GM18870 (cell line): ENCODE measurements at regions not wholly inside any gene's neighbourhood (a gene's known extent, or its start where the extent isn't known, plus 50 kb on each side); places are given as distances from the start of the nearest gene placed in this dataset.
"Not testable (repeated sequence)": the region's sequence is repeated elsewhere in the genome, so short reads cannot be mapped to it uniquely, and the experiment has no call there.

Experiments used
- ATAC-seq: cut with Tn5 transposase; IDR thresholded peaks from one replicate; pipeline ENCODE4 v1.9.1; 2021; ENCODE audit warnings: moderate library complexity; ENCODE audit not compliant: unreplicated experiment

GRCh38 chr4:82097504-82097903 lies 276.3 kb downstream of the HNRNPD start:
- ATAC-seq = no peak

GRCh38 chr4:82090717-82091116 lies 283.1 kb downstream of the HNRNPD start:
- no peak for ATAC-seq

GRCh38 chr4:82084747-82085146 lies 289.0 kb downstream of the HNRNPD start:
- no peak for ATAC-seq

DNA sequence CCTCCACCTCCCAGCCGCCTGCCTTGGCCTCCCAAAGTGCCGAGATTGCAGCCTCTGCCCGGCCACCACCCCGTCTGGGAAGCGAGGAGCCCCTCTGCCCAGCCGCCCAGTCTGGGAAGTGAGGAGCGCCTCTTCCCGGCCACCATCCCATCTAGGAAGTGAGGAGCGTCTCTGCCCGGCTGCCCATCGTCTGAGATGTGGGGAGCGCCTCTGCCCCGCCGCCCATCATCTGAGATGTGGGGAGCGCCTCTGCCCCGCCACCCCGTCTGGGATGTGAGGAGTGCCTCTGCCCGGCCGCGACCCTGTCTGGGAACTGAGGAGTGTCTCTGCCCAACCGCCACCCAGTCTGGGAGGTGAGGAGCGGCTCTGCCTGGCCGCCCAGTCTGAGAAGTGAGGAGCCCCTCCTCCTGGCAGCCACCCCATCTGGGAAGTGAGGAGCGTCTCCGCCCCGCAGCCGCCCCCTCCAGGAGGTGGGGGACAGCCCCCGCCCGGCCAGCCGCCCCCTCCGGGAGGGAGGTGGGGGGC lies 296.3 kb downstream of the HNRNPD start:
- not testable (repeated sequence) for ATAC-seq

- ATAC-seq = no peak
These were observed 297.0 kb downstream of the HNRNPD start for GRCh38 chr4:82076809-82077208.

GRCh38 chr4:82076359-82076758 lies 297.4 kb downstream of the HNRNPD start:
- no peak for ATAC-seq

DNA sequence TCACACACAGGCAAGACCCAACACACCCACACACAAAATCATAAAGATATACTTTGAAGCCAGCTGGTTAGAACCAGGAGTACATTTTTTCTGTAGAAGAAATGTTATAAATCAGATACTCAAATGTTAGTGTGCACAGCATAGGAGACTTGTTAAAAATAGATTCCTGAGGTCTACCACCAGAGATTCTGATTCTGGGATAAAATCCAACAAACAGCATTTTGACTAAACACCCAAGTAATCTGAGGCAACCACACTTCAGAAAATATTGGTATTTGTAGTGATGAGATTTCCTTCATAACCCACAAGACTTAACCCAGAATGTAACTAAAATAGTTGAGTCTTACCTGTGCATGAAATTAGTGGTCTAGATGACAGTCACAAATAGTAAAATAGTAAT lies 301.8 kb downstream of the HNRNPD start:
- no peak for ATAC-seq

DNA sequence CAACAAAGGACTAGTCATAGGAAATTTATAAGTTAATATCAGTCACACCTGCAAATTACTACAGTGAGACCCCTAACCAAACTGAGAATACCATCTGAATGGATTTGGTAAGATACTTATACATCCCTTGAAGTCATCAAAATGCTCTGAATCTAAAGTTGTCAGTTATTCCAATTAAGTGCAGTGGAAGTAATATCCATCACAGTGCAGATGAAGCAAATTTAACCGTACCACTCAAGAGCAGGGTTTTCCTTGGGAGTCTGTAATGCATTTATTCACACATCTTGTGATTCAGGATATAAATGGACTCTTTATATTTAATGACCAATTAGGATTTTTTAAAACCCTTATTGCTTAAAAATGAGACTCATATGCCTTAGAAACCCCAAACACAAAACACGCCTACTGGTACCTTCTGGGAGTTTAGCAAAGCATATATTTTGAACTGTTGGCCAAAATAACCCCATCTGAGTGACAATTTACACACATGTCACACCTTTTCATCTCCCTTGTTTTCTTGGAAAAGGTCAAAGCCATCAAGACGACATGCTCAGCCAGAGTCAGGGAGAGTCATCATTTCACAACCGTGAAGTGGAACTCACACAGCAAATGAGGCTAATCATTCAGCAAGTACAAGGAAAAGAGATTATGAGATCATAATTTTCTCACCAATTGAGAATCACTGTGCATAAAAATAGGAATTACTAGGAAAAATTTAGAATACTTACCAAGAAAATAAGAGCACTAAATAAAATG lies 303.7 kb downstream of the HNRNPD start:
- ATAC-seq = no peak

GRCh38 chr4:82063017-82063416 lies 310.8 kb downstream of the HNRNPD start:
- ATAC-seq = no peak

DNA sequence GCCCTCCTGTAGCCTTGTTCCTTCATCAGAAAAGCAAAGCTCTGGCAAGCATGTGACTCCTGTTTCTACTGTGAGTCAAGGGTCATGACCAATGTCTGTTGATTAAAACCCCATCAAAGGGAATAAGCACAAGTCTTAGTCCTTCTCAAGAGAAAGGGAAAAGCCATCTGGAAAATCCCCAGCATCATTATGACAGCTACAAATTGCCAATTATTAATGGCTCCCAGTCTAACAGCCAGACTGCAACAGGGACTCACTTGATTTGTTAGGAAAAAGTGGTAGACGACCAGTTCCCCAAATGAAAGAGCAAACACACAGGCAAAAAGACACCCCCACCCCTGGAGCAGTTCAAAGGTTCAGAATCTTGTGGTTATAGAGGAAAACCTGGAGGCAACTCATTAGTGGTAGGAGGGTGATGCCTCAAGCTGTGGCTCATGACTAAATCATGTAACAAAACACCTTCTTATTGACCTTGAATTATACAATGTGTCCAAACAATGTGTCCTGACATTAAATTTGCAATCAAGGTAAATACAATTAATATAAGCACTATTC lies 315.7 kb downstream of the HNRNPD start:
- ATAC-seq = no peak

DNA sequence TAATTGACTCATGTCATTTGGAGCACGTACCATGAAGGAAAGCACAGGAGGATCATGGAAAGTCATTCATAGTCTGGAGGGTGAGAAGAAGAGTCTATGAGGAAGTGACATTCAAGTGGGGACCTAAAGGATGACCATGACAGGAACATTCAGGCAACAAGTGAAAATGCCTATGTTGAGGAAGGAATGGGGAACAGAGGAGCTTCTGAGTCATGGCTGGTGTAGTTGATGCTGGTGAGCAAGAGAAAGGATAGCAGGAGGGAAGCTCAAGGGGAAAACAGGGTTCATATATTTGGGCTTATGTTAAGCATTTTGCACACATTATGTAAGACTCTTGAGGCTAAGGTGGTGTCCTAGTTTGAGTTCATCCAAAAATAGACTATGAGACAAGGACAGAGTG lies 318.6 kb downstream of the HNRNPD start:
- ATAC-seq = no peak

DNA sequence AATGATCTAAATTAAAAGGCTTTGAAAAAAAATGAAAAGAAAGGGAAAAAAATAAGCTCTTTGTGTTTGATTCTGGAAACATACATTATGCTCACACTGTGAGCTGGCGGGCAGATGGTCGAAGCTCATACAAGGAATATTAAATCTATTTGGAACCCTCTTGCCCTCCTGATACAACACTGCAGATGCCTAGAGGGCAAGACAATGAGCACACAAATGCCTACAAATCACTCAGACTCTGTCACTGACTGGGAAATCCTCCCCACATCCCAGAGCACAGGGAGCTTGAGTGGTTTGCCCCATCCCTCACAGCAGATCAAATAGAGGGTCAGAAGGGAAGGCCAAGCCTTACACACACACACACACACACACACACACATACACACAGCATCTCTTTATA lies 320.4 kb downstream of the HNRNPD start:
- no peak for ATAC-seq

GRCh38 chr4:82050796-82051195 lies 323.0 kb downstream of the HNRNPD start:
- ATAC-seq = no peak

DNA sequence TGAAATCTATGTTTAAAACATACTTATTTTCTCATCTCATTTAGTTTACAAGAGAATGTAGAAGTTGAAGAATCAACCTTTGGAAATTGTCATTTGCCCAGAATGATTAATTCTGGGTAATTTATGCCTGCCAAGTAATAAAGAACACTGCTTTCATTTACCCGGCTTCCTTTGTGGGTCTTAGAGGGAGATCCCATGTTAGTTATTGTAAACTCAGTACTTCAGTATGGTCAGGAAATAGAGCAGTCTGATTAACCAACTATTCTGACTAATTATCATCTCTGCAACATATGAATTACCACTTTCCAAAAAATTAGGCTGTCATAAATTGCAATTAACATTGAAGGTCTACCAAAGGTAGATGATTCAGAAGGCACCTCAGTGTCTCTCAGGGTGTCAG lies 324.5 kb downstream of the HNRNPD start:
- no peak for ATAC-seq

GRCh38 chr4:82047731-82048130 lies 326.1 kb downstream of the HNRNPD start:
- no peak for ATAC-seq

DNA sequence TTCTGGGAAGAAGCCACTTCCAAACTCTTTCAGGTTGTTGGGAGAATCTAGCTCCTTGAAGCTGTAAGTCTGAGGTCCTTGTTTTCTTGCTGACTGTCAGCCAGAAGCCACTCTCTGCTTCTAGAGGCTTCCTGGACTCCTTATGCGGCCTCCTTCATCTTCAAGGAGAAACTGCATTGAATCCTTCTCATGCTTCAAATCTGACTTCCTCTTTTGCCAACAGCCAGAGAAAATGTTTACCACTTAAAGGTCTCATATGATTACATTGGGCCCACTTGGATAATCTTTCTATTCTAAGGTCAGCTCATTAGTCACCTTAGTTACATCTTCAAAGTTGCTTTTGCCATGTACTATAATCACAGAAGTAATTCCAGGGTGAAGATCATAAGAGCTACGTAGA lies 327.0 kb downstream of the HNRNPD start:
- no peak for ATAC-seq

- ATAC-seq = no peak
These were observed 328.5 kb downstream of the HNRNPD start for GRCh38 chr4:82045267-82045666.

GRCh38 chr4:82044141-82044993 lies 329.4 kb downstream of the HNRNPD start:
- ATAC-seq = no peak

DNA sequence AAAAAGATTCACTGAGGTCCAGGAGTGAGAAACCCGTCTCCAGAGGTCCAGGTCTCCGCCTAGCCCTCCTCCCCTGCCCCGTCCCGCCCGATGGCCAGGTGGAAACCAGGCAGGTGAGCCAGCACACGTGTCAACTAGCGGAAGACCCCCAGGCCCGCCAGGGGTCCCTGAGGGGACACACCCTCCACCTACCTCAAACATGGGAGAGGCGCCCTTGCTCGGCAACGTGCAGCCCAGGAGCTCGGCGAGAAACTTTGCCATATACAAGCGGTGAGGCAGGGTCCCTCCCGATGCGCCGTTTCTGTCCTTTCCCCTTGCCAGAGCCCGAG lies 330.0 kb downstream of the HNRNPD start:
- no peak for ATAC-seq

GRCh38 chr4:82043081-82043808 lies 330.5 kb downstream of the HNRNPD start:
- no peak for ATAC-seq

GRCh38 chr4:82042042-82042441 lies 331.7 kb downstream of the HNRNPD start:
- no peak for ATAC-seq
